HCT116 (cell line): ENCODE measurements at regions not wholly inside any gene's neighbourhood (a gene's known extent, or its start where the extent isn't known, plus 50 kb on each side); places are given as distances from the start of the nearest gene placed in this dataset.
A peak's percentile ranks its signal among the peaks of the same experiment; 100 is the strongest.
"Not testable (repeated sequence)": the region's sequence is repeated elsewhere in the genome, so short reads cannot be mapped to it uniquely, and the experiment has no call there.

Experiments
- ATAC-seq: fragments of 200-7000 bp; cut with Tn5 transposase; 2 replicates; pipeline ENCODE4 v1.9.1; 2020; ENCODE audit warnings: mild to moderate bottlenecking, moderate library complexity
- BruUV-seq: library from RNA; stranded (reverse); fragments of 400-500 nt; replicated peaks from 2 replicates; lab custom pipeline; 2021; lab: Mats Ljungman, UMichigan
- CTCF ChIA-PET: fragments of 300-600 bp; sonication (Branson Sonifier 250); formaldehyde crosslinking; loops from one replicate; lab custom pipeline; 2021; ENCODE audit warnings: antibody characterized with exemption; lab: Charles Lee
- POLR2A ChIA-PET: fragments of 300-600, 350-600 bp; sonication (Branson Sonifier 250); formaldehyde crosslinking; loops from one replicate; lab custom pipeline; 2021; ENCODE audit warnings: antibody characterized with exemption; lab: Charles Lee
- RAD21 ChIA-PET, 2 experiments: fragments of 300-600 bp; sonication (Branson Sonifier 250); formaldehyde crosslinking; loops; one replicate each; lab custom pipeline; 2023; ENCODE audit warnings: low total read pairs in 2 of 2; ENCODE audit not compliant: uncharacterized antibody in 2 of 2, unreplicated experiment in 2 of 2, low non-redundant PET in 1 of 2; lab: Charles Lee
- DNase-seq: peaks from one replicate; pipeline ENCODE4 v3.0.0-alpha.2; 2010; ENCODE audit warnings: low read depth, low spot score
- H2AFZ ChIP-seq: fragments of 200-600 bp; shearing (Covaris generic), sonication (generic); 2 replicates; pipeline ENCODE4 v1.6.1; 2017; ENCODE audit warnings: low read depth, mixed run types, mixed read lengths, antibody characterized with exemption, low read length; ENCODE audit not compliant: poor library complexity, severe bottlenecking
- H3K27ac ChIP-seq: 2 replicates; pipeline ENCODE4 v1.5.1; 2012; ENCODE audit warnings: low read depth, low read length
- H3K27me3 ChIP-seq: fragments of 200-600 bp; sonication (generic); 2 replicates; pipeline ENCODE4 v1.6.1; 2016; ENCODE audit warnings: mixed run types, low read length, mixed read lengths; ENCODE audit not compliant: insufficient read depth
- H3K36me3 ChIP-seq, 2 experiments: fragments of 200-500 bp in 1 of 2; fragments of 200-600 bp in 1 of 2; sonication (Bioruptor generic) in 1 of 2; sonication (generic) in 1 of 2; 2 replicates each; pipeline versions ENCODE4 v1.5.1 to v1.6.1; 2014 to 2016; ENCODE audit warnings: low read length in 2 of 2, inconsistent platforms in 1 of 2, mixed read lengths in 1 of 2, mixed run types in 1 of 2; ENCODE audit not compliant: insufficient read depth in 2 of 2, control insufficient read depth in 1 of 2
- H3K4me1 ChIP-seq, 2 experiments: fragments of 200-600 bp in 1 of 2; sonication (generic) in 1 of 2; 2 replicates each; pipeline versions ENCODE4 v1.5.1 to v1.6.1; 2012 to 2017; ENCODE audit warnings: low read length in 2 of 2, inconsistent platforms in 1 of 2, mild to moderate bottlenecking in 1 of 2, mixed read lengths in 1 of 2, mixed run types in 1 of 2, moderate library complexity in 1 of 2; ENCODE audit not compliant: insufficient read depth in 2 of 2, control insufficient read depth in 1 of 2
- H3K4me2 ChIP-seq: fragments of 200-600 bp; sonication (generic); 2 replicates; pipeline ENCODE4 v1.6.1; 2017; ENCODE audit warnings: mixed run types, low read length, mixed read lengths
- H3K4me3 ChIP-seq, 2 experiments: fragments of 200-600 bp in 1 of 2; sonication (generic) in 1 of 2; replicated peaks in 1 of 2; 2 replicates each; pipeline ENCODE4 v1.5.1; 2011 to 2016; ENCODE audit warnings: low read length in 2 of 2, control low read depth in 1 of 2, low read depth in 1 of 2, mild to moderate bottlenecking in 1 of 2, mixed read lengths in 1 of 2, mixed run types in 1 of 2
- H3K79me2 ChIP-seq: fragments of 200-600 bp; sonication (generic); 2 replicates; pipeline ENCODE4 v1.6.1; 2017; ENCODE audit warnings: mild to moderate bottlenecking, mixed run types, low read length, moderate library complexity, mixed read lengths; ENCODE audit not compliant: insufficient read depth
- H3K9ac ChIP-seq: fragments of 200-600 bp; sonication (generic); 2 replicates; pipeline ENCODE4 v1.6.1; 2016; ENCODE audit warnings: low read length, mixed read lengths
- H3K9me2 ChIP-seq: fragments of 200-600 bp; sonication (generic), shearing (Covaris generic); 2 replicates; pipeline ENCODE4 v1.6.1; 2017; ENCODE audit warnings: mixed run types, mild to moderate bottlenecking, moderate library complexity; ENCODE audit not compliant: insufficient read depth
- H3K9me3 ChIP-seq, 2 experiments: fragments of 200-500 bp in 1 of 2; fragments of 200-600 bp in 1 of 2; sonication (Bioruptor generic) in 1 of 2; sonication (generic) in 1 of 2; 2 replicates each; pipeline ENCODE4 v1.6.1; 2014 to 2017; ENCODE audit warnings: low read length in 2 of 2, mixed read lengths in 2 of 2, inconsistent platforms in 1 of 2, low read depth in 1 of 2, mild to moderate bottlenecking in 1 of 2, mixed run types in 1 of 2, moderate library complexity in 1 of 2; ENCODE audit not compliant: control insufficient read depth in 1 of 2, insufficient read depth in 1 of 2
- H4K20me1 ChIP-seq: fragments of 200-600 bp; sonication (generic), shearing (Covaris generic); 2 replicates; pipeline ENCODE4 v1.6.1; 2017; ENCODE audit warnings: mixed run types, mild to moderate bottlenecking, moderate library complexity; ENCODE audit not compliant: insufficient read depth
- ATF3 ChIP-seq: IDR thresholded peaks from 2 replicates; pipeline ENCODE4 v1.6.1; 2012
- CBX3 ChIP-seq: IDR thresholded peaks from 2 replicates; pipeline ENCODE4 v1.6.1; 2012; ENCODE audit warnings: low read depth
- CEBPB ChIP-seq: IDR thresholded peaks from 2 replicates; pipeline ENCODE4 v1.6.1; 2012; ENCODE audit warnings: low read depth
- POLR2A ChIP-seq: IDR thresholded peaks from 2 replicates; pipeline ENCODE4 v1.7.0; 2011; ENCODE audit warnings: borderline replicate concordance; ENCODE audit not compliant: insufficient read depth, insufficient read length; ENCODE audit errors: extremely low read depth
- POLR2AphosphoS5 ChIP-seq: IDR thresholded peaks from 2 replicates; pipeline ENCODE4 v1.6.1; 2011; ENCODE audit warnings: mild to moderate bottlenecking, low read depth, low read length, moderate library complexity
- SIN3A ChIP-seq: IDR thresholded peaks from 2 replicates; pipeline ENCODE4 v1.6.1; 2012; ENCODE audit warnings: low read depth
- SP1 ChIP-seq: IDR thresholded peaks from 2 replicates; pipeline ENCODE4 v1.6.1; 2012; ENCODE audit warnings: low read depth
- intact Hi-C: fragments of 100-400 bp; cut with micrococcal nuclease; formaldehyde crosslinking; loops from 2 replicates; pipeline ENCODE4 v1.10.0; 2022

GRCh38 chr6:27814665-27815424 is 97.4 kb downstream of the OR2B2 start:
- ChIA-PET POLR2A (interaction anchor here (1.0 to 10.3 kb wide), 10 partner anchors 9 to 1618 kb away, joined by 3 to 302 read pairs (median 15); a partner anchor contains a TSS), CTCF (interaction anchor here (1.0 kb wide), 1 partner anchor 81 kb away, joined by 3 read pairs; no protein-coding TSS in a partner anchor), RAD21 (interaction anchor here in 1 of 2 experiments (1.3 kb wide), 1 partner anchor 80 kb away, joined by 3 read pairs; no protein-coding TSS in a partner anchor)
- intact Hi-C loops = loop anchor here (5.0 kb wide), 1 partner anchor 668 kb away; a partner anchor contains a TSS
- H3K27me3 ChIP-seq = no peaks in the 10 kb centered on the region
- H3K4me3 ChIP-seq = peak overlapping the region; percentile 29 to 52
- H4K20me1 ChIP-seq = no peaks in the 10 kb centered on the region
- TSS peak; percentile 61 for BruUV-seq
- H3K79me2 ChIP-seq = no peaks in the 10 kb centered on the region
- H3K27ac ChIP-seq = peak overlapping the region; percentile 88
- peaks cover 0 to 3% of the 10 kb centered on the region in 2 experiments; a peak in 1 of 4 replicates for H3K9me3 ChIP-seq
- peak; percentile 88 for TF ChIP-seq SP1
- no peak for TF ChIP-seq ATF3
- TF ChIP-seq POLR2AphosphoS5 = peak; percentile 60
- TF ChIP-seq CEBPB = no peak
- TF ChIP-seq CBX3 = peak; percentile 55; the same call in 1 of the 2 replicates
- peak; percentile 78 for TF ChIP-seq SIN3A
- TF ChIP-seq POLR2A = peak; percentile 73
- TF ChIP-seq, all 23 proteins: peak for 5
- peak overlapping the region; percentile 71 for H3K4me2 ChIP-seq
- ATAC-seq = peak; percentile 69
- peak overlapping the region; percentile 69 for H3K9ac ChIP-seq
- H3K9me2 ChIP-seq = no peaks in the 10 kb centered on the region
- DNase-seq = peak; percentile 93
- peaks cover 35 to 52% of the 10 kb centered on the region in 2 experiments for H3K4me1 ChIP-seq
- H3K36me3 ChIP-seq = no peaks in the 10 kb centered on the region
- H2AFZ ChIP-seq = no peak overlapping the region

- TSS peak; percentile 98 for BruUV-seq
- ChIA-PET POLR2A (interaction anchor here (1.0 to 10.3 kb wide), 10 partner anchors 9 to 1618 kb away, joined by 3 to 302 read pairs (median 15); a partner anchor contains a TSS), CTCF (interaction anchor here (1.0 kb wide), 1 partner anchor 81 kb away, joined by 3 read pairs; no protein-coding TSS in a partner anchor), RAD21 (interaction anchor here in 1 of 2 experiments (1.3 kb wide), 1 partner anchor 81 kb away, joined by 3 read pairs; no protein-coding TSS in a partner anchor)
- H3K36me3 ChIP-seq, H3K79me2 ChIP-seq, H3K27me3 ChIP-seq, H3K9me2 ChIP-seq, H4K20me1 ChIP-seq, H2AFZ ChIP-seq, H3K9me3 ChIP-seq, DNase-seq: not testable (repeated sequence)
- peak overlapping the region; percentile 88 for H3K27ac ChIP-seq
- TF ChIP-seq SIN3A = peak; percentile 22; the same call in 1 of the 2 replicates
- peak overlapping the region; percentile 69 for H3K9ac ChIP-seq
- peaks cover 32 to 51% of the 10 kb centered on the region in 2 experiments for H3K4me1 ChIP-seq
- peak; percentile 30; the same call in 1 of the 2 replicates for ATAC-seq
- peak overlapping the region; percentile 40 to 52 for H3K4me3 ChIP-seq
- intact Hi-C loops = loop anchor here (5.0 kb wide), 1 partner anchor 667 kb away; a partner anchor contains a TSS
- peak overlapping the region; percentile 71 for H3K4me2 ChIP-seq
These were observed 97.9 kb downstream of the OR2B2 start for GRCh38 chr6:27814415-27814664.
